NCI-H1105 (cell line): ENCODE measurements at regions not wholly inside any gene's neighbourhood (a gene's known extent, or its start where the extent isn't known, plus 50 kb on each side); places are given as distances from the start of the nearest gene placed in this dataset.
"Not testable (repeated sequence)": the region's sequence is repeated elsewhere in the genome, so short reads cannot be mapped to it uniquely, and the experiment has no call there.

Experiments used
- DNase-seq: peaks from one replicate; lab custom pipeline; 2025; lab: John Stamatoyannopoulos, UW

GRCh38 chr2:153532140-153532539 is 53.6 kb upstream of the RPRM start:
- no peak for DNase-seq

DNA sequence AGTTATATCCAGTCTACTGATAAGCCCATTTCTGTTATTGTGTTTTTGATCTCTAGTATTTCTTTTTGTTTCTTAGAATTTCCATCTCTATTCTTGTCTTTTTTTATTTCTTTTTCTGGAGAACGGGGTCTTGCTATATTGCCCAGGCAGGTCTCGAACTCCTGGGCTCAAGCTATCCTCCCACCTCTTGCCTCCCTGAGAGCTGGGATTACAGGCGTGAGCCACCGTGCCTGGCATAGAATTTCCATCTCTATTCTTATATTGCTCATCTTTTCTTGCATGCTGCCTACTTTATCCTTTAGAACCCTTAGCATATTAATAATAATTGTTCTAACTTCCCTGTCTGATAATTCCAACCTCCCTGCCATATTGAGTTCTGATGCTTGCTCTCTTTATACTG is 55.2 kb upstream of the RPRM start:
- not testable (repeated sequence) for DNase-seq

DNA sequence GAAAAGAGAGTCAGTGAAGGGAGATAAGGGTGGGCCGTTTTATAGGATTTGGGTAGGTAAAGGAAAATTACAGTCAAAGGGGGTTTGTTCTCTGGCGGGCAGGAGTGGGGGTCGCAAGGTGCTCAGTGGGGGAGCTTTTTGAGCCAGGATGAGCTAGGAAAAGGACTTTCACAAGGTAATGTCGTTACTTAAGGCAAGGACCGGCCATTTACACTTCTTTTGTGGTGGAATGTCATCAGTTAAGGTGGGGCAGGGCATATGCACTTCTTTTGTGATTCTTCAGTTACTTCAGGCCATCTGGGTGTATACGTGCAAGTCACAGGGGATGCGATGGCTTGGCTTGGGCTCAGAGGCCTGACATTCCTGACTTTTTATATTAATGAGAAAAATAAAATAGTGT is 56.0 kb upstream of the RPRM start:
- not testable (repeated sequence) for DNase-seq

- no peak for DNase-seq
Measured at GRCh38 chr2:153536115-153536514, 57.6 kb upstream of the RPRM start.

DNA sequence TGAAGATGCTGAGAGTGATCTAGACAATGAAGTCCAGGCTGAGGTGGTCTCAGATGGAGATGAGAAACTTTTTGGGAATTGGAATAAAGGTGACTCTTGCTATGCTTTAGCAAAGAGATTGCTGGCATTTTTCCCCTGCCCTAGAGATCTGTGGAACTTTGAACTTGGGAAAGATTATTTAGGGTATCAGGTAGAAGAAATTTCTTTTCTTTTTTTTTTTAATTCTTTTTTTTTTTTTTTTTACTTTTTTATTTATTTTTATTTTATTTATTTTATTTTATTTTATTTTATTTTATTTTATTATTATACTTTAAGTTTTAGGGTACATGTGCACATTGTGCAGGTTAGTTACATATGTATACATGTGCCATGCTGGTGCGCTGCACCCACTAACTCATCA is 59.5 kb upstream of the RPRM start:
- not testable (repeated sequence) for DNase-seq

- no peak for DNase-seq
Measured at GRCh38 chr2:153543635-153544071, 65.1 kb upstream of the RPRM start.

DNA sequence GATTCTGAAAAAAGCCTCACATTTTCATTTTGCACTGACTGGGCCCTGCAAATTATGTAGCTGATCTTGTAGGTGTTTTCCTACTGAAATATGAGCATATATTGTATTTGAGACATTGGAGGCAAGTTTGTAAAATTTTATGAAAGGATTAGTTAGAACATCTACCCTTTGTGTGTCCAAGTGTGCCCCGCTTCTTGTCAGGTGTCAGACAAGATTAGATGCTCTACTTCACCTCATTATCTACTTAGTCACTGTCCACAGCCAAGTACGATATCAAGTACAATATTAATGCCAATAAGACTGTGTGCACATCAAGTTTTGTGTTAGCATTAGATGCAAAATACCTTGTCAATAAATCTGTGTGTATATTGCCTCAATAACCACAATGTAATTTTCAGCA is 67.8 kb upstream of the RPRM start:
- no peak for DNase-seq

DNA sequence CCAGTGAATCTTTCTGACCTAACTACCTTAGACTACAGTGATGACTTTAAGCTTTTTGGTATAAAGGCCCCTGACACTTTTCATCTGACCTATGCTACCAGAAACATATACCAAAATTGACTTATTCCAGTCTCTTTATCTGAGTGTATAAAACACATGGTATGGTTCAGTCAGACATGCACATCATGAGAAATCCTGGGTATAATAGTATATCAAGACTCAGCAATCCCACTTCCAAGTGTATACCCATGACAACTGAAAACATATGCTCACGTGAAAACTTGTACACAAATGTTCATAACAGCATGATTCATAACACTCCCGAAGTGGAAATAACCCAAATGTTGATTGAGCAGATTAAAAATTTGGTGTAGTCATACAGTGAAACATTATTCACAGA is 70.0 kb upstream of the RPRM start:
- DNase-seq: no peak

- DNase-seq: no peak
Measured at GRCh38 chr2:153551698-153552097, 73.1 kb upstream of the RPRM start.

GRCh38 chr2:153557211-153557610 is 78.6 kb upstream of the RPRM start:
- no peak for DNase-seq

- DNase-seq: no peak
Measured at GRCh38 chr2:153557714-153558113, 79.2 kb upstream of the RPRM start.

DNA sequence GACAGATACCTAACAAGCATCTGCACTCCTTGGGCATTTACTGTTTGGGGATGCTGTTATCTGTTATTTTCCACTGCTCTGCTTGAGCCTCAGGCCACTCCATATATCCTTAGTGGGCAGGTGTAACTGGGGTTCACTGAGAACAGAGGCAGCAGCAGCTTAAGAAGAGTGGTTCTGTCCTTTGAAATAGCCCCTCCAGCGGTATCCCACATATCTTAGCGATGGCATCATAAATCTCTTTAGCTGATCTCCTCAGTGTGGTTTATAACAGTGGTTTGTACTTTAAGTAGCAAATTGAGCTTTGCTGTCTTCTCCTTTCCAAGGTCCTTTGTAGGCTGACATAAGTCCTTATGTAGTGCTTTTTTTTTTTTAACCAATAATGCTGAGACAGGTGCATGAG is 79.7 kb upstream of the RPRM start:
- no peak for DNase-seq

DNA sequence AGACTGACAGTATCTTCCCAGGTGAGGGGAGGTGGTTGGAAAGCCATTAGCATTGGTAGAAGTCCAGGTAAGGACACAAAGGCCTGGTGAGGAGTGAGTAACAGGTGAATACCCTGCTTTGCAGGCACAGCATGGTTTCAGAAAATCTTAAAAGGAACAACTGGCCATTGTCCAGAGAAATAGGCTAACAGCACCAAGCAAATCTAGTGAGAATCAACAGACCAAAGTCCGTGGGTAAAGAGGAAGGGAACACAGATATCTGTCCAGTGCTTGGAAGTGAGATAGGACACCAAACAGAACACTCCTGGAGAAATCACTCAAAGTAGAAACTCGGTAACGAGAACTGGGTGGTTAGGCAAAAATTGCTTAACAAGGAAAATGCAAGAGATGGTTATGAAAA is 88.8 kb upstream of the RPRM start:
- no peak for DNase-seq

- no peak for DNase-seq
Measured at GRCh38 chr2:153568105-153568504, 89.5 kb upstream of the RPRM start.

- DNase-seq: no peak
Measured at GRCh38 chr2:153575171-153575853, 96.8 kb upstream of the RPRM start.

- DNase-seq: no peak
Measured at GRCh38 chr2:153584244-153584643, 105.7 kb upstream of the RPRM start.

DNA sequence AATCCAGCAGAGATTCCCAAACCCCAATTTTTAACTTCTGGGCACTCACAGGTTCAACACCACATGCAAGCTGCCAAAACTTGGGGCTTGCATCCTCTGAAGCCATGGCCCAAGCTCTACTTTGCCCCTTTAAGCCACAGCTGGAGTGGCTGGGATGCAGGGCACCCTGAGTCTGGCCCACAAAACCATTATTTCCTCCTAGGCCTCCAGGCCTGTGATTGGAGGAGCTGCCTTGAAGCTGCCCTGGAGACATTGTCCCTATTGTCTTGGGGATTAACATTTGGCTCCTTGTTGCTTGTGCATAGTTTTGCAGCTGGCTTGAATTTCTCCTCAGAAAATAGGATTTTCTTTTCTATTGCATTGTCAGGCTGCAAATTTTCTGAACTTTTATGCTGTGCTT is 109.8 kb upstream of the RPRM start:
- DNase-seq: no peak

DNA sequence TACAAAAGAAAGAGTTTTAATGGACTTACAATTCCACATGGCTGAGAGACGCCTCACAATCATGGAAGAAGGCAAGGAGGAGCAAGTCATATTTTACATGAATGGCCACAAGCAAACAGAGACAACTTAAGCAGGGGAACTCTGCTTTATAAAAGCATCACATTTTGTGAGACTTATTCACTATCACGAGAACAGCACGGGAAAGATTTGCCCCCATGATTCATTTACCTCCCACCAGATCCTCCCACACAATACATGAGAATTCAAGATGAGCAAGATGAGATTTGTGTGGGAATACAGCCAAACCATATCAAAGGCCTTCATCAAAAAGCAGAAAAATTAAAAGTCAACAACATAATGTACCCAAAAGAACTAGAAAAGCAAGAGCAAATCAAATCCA is 111.0 kb upstream of the RPRM start:
- no peak for DNase-seq

DNA sequence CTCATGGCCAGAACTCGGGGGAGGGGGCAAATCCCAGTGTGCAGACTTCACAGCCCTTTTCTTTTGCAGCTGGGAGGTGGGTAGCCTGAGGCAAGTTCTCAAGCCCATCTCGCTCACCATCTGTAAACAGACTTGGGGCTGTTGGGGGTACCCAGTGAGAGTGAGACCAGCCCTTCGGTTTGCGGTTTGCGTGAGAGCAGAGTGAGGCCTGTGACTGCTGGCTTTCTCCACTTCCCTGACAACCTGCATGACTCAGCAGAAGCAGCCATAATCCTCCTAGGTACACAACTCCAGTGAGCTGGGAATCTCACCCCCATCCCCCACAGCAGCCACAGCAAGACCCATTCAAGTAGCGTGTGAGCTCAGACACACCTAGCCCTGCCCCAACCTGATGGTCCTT is 114.5 kb upstream of the RPRM start:
- DNase-seq: not testable (repeated sequence)

DNA sequence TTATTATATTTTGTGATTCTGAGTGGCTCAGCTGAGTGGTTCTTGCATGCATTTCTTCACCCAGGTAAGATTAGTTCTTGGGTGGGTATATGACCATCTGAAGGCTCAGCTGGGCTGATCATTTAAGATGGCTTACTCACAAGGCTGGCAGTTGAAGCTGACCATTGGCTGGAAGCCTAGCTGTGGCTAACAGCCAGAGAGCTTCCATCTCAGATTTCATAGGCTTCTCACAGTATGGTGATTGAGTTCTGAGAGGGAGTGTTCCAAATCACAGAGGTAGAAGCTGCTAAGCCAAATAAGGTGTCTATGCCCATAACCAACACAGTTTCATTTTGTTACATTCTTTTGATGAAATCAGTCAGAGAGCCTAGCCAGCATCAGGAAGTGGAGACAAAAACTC is 117.4 kb upstream of the RPRM start:
- DNase-seq: peak; percentile 50

DNA sequence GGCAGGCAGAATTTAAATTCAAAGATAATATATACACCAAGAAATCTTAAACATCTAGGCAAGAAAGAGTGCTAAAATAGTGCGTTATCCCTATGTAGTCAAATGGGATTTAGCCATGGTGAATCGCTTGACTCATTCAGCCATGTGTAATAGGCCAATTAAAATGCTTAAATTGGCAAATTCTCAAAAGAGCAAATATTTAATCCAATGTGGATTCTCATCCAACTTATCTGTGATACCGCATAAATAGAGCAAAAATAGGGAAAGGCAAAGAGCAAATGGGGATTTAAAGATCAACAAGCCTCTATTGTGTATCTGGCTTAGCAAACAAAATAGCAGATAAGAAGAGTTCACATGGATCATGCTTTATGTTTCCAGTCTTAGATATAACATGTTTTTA is 123.2 kb upstream of the RPRM start:
- no peak for DNase-seq

DNA sequence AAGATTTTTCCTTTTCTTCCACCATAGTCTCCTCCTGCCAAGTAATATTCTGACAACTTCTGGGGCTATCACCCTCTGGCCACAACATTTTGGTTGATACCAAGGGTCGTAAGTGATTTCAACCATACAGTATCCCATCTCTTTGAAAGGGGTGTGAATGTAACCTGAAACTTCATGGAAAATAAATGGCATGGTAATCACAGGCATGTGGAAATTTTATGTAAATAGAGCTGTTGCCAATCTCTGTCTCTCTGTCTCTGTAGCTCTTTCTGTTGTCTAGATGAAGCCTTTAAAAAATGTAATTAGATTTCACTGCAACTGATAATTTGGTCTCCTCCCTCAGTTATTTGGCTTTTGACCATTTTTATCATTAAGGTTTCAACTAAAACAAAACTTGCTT is 125.6 kb upstream of the RPRM start:
- DNase-seq: no peak

DNA sequence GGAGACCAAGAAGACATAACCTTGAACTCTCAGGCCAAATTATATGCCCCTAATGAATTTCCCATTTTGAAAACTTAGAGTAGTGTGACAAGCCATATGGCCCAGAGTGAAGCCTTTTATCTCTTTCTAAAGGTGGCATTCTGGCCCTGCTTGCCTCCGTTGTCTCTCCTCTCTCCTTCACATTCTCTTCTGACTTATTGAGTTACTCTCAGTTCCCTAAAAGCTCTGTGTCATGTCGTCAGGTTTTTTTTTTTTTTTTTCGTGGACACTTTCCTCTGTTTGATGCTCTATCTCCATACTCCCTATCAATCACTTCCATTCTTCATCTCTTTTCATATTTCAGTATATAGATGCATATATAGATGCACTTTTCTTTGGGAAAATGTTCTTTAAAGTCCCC is 128.1 kb upstream of the RPRM start:
- DNase-seq: no peak

- DNase-seq: no peak
Measured at GRCh38 chr2:153622285-153622684, 143.7 kb upstream of the RPRM start.

- DNase-seq: no peak
Measured at GRCh38 chr2:153623020-153623419, 144.5 kb upstream of the RPRM start.
